Activated naive CD4-positive, alpha-beta T cell treated with anti-CD3 and anti-CD28 coated beads for 36 hours (primary cell): ENCODE measurements at regions not wholly inside any gene's neighbourhood (a gene's known extent, or its start where the extent isn't known, plus 50 kb on each side); places are given as distances from the start of the nearest gene placed in this dataset.

Experiments
- CTCF ChIA-PET: fragments of 350-600 bp; sonication (Branson Sonifier 250); formaldehyde crosslinking; loops from one replicate; lab custom pipeline; 2021; ENCODE audit warnings: antibody characterized with exemption; lab: Charles Lee
- DNase-seq: peaks from one replicate; pipeline ENCODE4 v3.0.0-alpha.2; 2020
- H3K27ac Mint-ChIP-seq: one replicate; pipeline ENCODE4 v1.8.0; 2021; ENCODE audit warnings: mild to moderate bottlenecking, mixed read lengths
- H3K27me3 Mint-ChIP-seq: one replicate; pipeline ENCODE4 v1.8.0; 2021; ENCODE audit warnings: low read depth, mixed read lengths
- H3K36me3 Mint-ChIP-seq: one replicate; pipeline ENCODE4 v1.8.0; 2021; ENCODE audit warnings: low read depth, mixed read lengths
- H3K4me1 Mint-ChIP-seq: one replicate; pipeline ENCODE4 v1.8.0; 2021; ENCODE audit warnings: low read depth, mixed read lengths
- H3K4me3 Mint-ChIP-seq: one replicate; pipeline ENCODE4 v1.8.0; 2021; ENCODE audit warnings: mild to moderate bottlenecking, moderate library complexity, mixed read lengths
- H3K9me3 Mint-ChIP-seq: one replicate; pipeline ENCODE4 v1.8.0; 2021; ENCODE audit warnings: mixed read lengths
- intact Hi-C: fragments of 100-400 bp; cut with micrococcal nuclease; formaldehyde crosslinking; loops from one replicate; pipeline ENCODE4 v1.15.1; 2023

DNA sequence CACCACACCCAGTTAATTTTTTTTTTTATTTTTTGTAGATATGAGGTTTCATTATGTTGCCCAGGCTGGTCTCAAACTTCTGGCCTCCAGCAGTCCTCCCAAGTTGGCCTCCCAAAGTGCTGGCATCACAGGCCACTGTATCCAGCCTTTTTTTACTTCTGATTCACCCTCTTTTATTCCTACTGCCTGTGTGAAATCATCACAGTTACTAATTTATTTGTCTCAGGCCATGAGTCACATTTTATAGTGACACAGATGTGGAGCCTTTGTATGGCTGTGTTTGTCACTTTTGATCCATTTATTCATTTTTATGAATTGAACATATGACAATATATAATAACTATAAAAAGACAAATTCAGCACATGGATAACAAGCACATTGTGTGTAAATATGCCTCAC lies 67.1 kb upstream of the SNX2 start:
- no peak overlapping the region for H3K27ac Mint-ChIP-seq
- no peak for DNase-seq
- no peaks in the 10 kb centered on the region for H3K4me1 Mint-ChIP-seq
- H3K4me3 Mint-ChIP-seq, result no peak overlapping the region
- peaks cover 7% of the 10 kb centered on the region for H3K27me3 Mint-ChIP-seq
- no peaks in the 10 kb centered on the region for H3K9me3 Mint-ChIP-seq
- no peaks in the 10 kb centered on the region for H3K36me3 Mint-ChIP-seq
- CTCF ChIA-PET, result interaction anchor here (0.6 kb wide), 1 partner anchor 93 kb away, joined by 4 read pairs; no protein-coding TSS in a partner anchor
- intact Hi-C loops, result loop anchor here (10.0 kb wide), 1 partner anchor 907 kb away; no protein-coding TSS in a partner anchor

DNA sequence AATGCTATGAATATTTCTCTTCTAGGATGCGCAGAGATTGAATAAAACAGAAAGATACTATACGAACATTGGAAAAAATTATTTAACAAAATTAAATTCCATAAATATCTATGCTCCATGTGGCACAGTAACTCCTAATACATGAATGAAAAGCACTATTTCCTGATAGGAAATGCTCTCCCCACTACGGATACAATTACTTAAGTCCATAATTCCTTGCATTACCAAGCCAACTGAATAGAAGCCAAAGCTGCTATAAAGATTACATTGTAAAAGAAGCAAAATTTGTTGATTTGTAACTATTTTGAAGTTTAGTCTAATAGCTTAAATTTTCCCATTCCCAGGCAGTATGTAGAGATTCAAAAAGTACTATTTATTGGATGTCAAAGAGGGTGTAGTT lies 61.8 kb upstream of the SNX2 start:
- CTCF ChIA-PET, result interaction anchor here (0.6 kb wide), 1 partner anchor 244 kb away, joined by 3 read pairs; no protein-coding TSS in a partner anchor
- Mint-ChIP-seq H3K4me1 (no peaks in the 10 kb centered on the region), H3K36me3 (no peaks in the 10 kb centered on the region), H3K27ac (no peak overlapping the region), H3K9me3 (no peaks in the 10 kb centered on the region), H3K27me3 (peaks cover 11% of the 10 kb centered on the region), H3K4me3 (no peak overlapping the region)
- intact Hi-C loops, result no loop called here
- DNase-seq, result no peak

DNA sequence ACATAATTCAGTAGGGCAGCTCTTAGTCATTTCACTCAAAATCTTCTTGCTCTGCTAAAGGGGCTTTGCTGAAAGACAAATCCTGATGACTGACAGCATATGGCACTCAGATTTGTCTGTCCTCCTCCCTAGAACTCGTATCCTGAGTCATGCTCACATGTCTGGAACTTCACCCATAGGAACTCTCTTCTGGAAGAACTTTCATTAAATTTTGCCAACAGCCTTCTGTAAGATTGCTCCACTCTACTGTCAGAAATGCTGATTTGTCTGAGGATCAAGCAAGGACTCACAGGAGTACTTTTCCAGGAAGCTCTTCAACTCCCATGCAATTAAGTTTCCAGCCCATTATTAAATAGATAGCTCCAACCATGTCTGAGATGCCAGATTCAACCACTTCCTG lies 59.8 kb upstream of the SNX2 start:
- Mint-ChIP-seq H3K27me3 (peaks cover 12% of the 10 kb centered on the region), H3K36me3 (no peaks in the 10 kb centered on the region), H3K4me1 (no peaks in the 10 kb centered on the region), H3K4me3 (no peak overlapping the region), H3K27ac (no peak overlapping the region), H3K9me3 (no peaks in the 10 kb centered on the region)
- no peak for DNase-seq
- CTCF ChIA-PET, result interaction anchor here (1.5 kb wide), 1 partner anchor 11 kb away, joined by 4 read pairs; no protein-coding TSS in a partner anchor
- intact Hi-C loops, result no loop called here

DNA sequence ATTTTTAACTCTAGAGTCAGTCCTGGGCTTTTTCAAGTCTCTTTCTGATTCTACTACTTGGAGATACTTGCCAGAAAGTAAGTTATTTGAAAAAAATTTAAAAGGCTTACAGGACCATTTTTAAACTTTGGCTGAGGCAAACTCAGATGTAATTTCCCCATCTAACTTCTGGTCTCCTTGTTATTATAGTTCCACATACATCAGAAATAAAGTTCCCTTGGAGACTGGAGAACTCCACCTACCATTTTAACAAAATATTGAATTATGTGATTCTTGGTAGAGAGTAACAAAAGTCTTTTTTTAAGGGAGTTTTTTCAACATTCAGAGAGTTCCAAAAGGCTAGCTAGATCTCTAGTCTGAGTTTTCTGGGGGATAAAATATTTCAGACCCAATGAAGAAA lies 56.3 kb upstream of the SNX2 start:
- H3K4me1 Mint-ChIP-seq, result no peaks in the 10 kb centered on the region
- H3K9me3 Mint-ChIP-seq, result no peaks in the 10 kb centered on the region
- CTCF ChIA-PET, result interaction anchor here (0.6 kb wide), 2 partner anchors 129 to 1853 kb away, joined by 4 to 5 read pairs; no protein-coding TSS in a partner anchor
- peaks cover 11% of the 10 kb centered on the region for H3K27me3 Mint-ChIP-seq
- intact Hi-C loops, result no loop called here
- no peak for DNase-seq
- no peaks in the 10 kb centered on the region for H3K36me3 Mint-ChIP-seq
- no peak overlapping the region for H3K4me3 Mint-ChIP-seq
- no peak overlapping the region for H3K27ac Mint-ChIP-seq

DNA sequence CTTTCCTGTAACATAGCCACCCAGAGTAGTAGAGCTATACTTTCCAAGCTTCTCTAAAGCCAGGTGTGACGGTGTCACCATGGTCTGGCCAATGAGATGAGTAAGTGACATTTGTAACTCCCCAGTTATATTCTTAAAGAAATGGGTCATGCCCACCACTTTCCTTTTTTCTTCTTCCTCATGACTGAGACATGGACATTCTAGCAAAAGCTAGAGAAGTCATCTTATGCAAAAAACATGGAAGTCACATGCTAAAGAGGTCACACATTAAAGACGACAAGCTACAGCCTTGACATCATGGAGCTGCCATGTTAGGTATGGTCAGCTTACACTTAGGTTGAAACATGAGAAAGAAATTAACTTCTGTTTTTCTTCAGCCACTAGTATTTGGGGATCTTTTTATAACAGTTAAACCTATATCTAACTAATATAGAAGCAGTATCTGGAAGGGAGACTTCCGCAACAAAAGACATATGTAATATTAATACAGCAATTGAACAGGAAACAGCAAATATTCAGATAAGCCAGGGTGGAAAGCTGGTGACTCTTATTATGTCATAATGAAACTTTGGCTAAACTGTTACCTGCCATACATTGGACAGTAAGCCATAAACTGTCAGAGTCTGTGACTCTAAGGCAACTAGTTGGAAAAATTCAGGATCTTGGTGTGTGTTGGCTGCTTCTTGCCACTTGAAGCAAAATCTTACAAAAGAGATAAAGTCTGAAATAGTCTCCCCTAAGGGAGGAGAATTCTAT lies 54.7 kb upstream of the SNX2 start:
- Mint-ChIP-seq H3K4me3 (no peak overlapping the region), H3K27ac (no peak overlapping the region), H3K27me3 (peaks cover 9% of the 10 kb centered on the region), H3K4me1 (no peaks in the 10 kb centered on the region), H3K36me3 (no peaks in the 10 kb centered on the region), H3K9me3 (no peaks in the 10 kb centered on the region)
- CTCF ChIA-PET, result no interaction called here
- DNase-seq, result no peak
- intact Hi-C loops, result no loop called here

DNA sequence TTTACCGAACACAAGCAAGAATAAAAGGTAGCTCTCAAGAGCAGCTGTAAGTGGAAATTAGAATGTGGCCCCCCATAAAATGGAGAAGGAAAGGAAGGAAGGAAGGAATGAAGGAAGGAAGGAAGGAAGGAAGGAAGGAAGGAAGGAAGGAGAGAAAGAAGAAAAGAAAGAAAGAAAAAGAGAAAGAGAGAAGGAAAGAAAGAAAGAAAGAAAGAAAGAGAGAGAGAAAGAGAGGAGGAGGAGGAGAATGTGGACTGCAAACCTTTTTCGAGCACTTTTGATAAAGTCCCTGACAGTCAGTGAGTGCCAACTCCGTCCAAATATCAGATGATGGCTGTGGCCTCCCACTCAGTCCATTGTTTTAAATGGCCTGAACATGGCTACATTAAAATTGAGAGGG lies 53.8 kb upstream of the SNX2 start:
- Mint-ChIP-seq H3K27me3 (peaks cover 6% of the 10 kb centered on the region), H3K36me3 (no peaks in the 10 kb centered on the region), H3K4me1 (no peaks in the 10 kb centered on the region), H3K27ac (no peak overlapping the region), H3K9me3 (no peaks in the 10 kb centered on the region), H3K4me3 (no peak overlapping the region)
- intact Hi-C loops, result no loop called here
- no peak for DNase-seq
- CTCF ChIA-PET, result no interaction called here

DNA sequence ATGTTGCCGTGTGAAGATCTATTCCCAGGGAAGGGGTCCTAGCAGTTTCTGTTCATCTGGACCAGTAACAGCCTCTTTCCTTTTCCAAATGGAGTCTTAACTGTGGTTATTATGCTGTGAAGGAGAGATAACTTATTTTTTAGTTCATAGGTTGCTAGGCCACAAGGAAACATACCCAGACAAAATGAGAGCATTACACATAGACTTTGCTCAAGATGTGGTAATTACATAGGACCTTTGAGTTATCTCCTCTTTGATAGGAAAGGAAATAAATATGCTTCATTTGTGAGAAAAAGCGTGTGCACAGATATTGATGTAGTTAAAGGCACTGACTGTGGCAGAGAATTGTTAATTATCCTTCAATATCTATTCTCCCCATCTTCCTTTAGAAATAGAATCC lies 52.5 kb upstream of the SNX2 start:
- intact Hi-C loops, result no loop called here
- H3K4me3 Mint-ChIP-seq, result no peak overlapping the region
- H3K36me3 Mint-ChIP-seq, result no peaks in the 10 kb centered on the region
- no peaks in the 10 kb centered on the region for H3K9me3 Mint-ChIP-seq
- CTCF ChIA-PET, result no interaction called here
- H3K27ac Mint-ChIP-seq, result no peak overlapping the region
- H3K27me3 Mint-ChIP-seq, result peaks cover 6% of the 10 kb centered on the region
- DNase-seq, result no peak
- H3K4me1 Mint-ChIP-seq, result no peaks in the 10 kb centered on the region

DNA sequence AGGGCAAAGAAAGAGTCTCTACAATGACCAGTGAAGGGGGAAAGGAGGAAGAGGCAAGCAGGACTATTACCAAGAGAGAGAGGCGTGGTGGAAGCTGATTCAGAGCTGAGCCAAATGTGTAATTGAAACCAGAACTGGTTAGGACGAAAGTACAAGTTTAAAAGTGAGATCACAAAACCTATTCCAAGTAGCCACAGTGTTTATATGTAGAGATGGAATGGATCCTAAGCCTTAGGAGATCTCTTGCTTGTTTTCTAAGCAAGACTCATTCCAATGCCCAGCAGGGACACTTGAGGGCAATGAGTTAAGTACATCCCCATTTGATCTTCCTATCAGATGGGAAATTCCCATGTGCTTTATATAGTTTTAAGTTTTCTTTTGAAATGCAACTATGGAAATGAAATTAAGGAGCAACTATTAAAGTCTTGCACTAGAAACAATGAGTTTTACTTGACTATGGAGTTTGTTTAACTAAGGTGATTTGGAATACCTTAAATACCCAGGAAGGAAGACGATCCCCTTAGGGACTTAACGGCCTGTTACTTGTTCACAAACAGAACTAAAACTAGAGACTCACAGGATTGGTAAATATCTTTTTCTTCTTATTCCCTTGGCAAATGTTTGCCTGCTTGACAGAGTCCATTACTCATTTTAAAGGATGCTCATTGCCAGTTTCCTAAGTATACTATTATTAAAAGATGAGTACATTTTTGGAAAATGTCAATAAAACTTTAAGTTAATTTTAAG lies 51.1 kb upstream of the SNX2 start:
- no peak overlapping the region for H3K27ac Mint-ChIP-seq
- DNase-seq, result no peak
- H3K9me3 Mint-ChIP-seq, result no peaks in the 10 kb centered on the region
- H3K27me3 Mint-ChIP-seq, result peaks cover 8% of the 10 kb centered on the region
- no peaks in the 10 kb centered on the region for H3K4me1 Mint-ChIP-seq
- intact Hi-C loops, result no loop called here
- no peak overlapping the region for H3K4me3 Mint-ChIP-seq
- no peaks in the 10 kb centered on the region for H3K36me3 Mint-ChIP-seq
- CTCF ChIA-PET, result no interaction called here
